Stimulated activated CD8-positive, alpha-beta memory T cell treated with anti-CD3 and anti-CD28 coated beads, Interleukin-2, amount 100 ng/mL, for 48 hours (primary cell): ENCODE measurements at regions not wholly inside any gene's neighbourhood (a gene's known extent, or its start where the extent isn't known, plus 50 kb on each side); places are given as distances from the start of the nearest gene placed in this dataset.

Source experiments
- DNase-seq, 2 donors: peaks; one replicate each; pipeline ENCODE4 v3.0.0-alpha.2; 2020; ENCODE audit warnings: low read depth in 2 of 2

- no peak for DNase-seq
Observed at GRCh38 chrX:98568795-98569194, 1685.1 kb downstream of the RPA4 start.

GRCh38 chrX:98605941-98606340, 1722.2 kb downstream of the RPA4 start:
- DNase-seq = no peak

- no peak for DNase-seq
Observed at GRCh38 chrX:98607739-98608138, 1724.0 kb downstream of the RPA4 start.

- no peak for DNase-seq
Observed at GRCh38 chrX:98627645-98628044, 1743.9 kb downstream of the RPA4 start.

GRCh38 chrX:98637451-98637850, 1753.7 kb downstream of the RPA4 start:
- no peak for DNase-seq

GRCh38 chrX:98646351-98646750, 1762.6 kb downstream of the RPA4 start:
- no peak for DNase-seq

- no peak for DNase-seq
Observed at GRCh38 chrX:98654565-98654964, 1755.5 kb downstream of the PCDH19 start.
